H54 (cell line): ENCODE measurements at regions not wholly inside any gene's neighbourhood (a gene's known extent, or its start where the extent isn't known, plus 50 kb on each side); places are given as distances from the start of the nearest gene placed in this dataset.
A peak's percentile ranks its signal among the peaks of the same experiment; 100 is the strongest.

Source experiments
- DNase-seq: peaks from one replicate; pipeline ENCODE4 v3.0.0; 2011; ENCODE audit warnings: low spot score, mixed read lengths; ENCODE audit not compliant: insufficient read length
- FAIRE-seq: peaks from 3 replicates; lab custom pipeline; 2011; peaks lifted over from hg19 to GRCh38; lab: Jason Lieb, UNC
- POLR2A ChIP-seq: IDR thresholded peaks from 2 replicates; pipeline ENCODE4 v1.6.1; 2011; ENCODE audit warnings: low read depth, mild to moderate bottlenecking, low read length

DNA sequence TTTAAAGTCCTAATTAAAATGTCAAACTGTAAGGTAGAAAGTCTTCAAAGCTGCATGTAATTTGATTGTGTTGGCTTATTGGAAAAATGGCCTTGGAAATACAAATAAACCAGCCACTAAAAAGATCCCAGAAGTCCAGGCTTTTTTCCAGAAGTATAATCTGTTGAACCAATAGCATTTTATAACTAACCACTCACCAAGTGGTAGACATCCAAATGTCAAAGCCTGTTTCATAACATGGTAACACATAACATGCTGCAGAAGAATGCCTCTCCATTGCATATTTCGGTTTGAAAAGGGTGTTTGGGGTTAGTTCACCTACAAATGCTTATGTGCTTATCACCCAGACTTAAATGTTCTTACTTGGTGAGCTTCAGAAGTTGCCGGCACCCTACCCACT is 183.7 kb upstream of the DIO2 start:
- DNase-seq (no peak), FAIRE-seq (no peak)
- no peak for TF ChIP-seq POLR2A

GRCh38 chr14:80393766-80394165 is 182.5 kb upstream of the DIO2 start:
- no peak for FAIRE-seq
- DNase-seq, result no peak
- no peak for TF ChIP-seq POLR2A

GRCh38 chr14:80390906-80391305 is 179.6 kb upstream of the DIO2 start:
- peak; percentile 70 for FAIRE-seq
- peak; percentile 19 for DNase-seq
- no peak for TF ChIP-seq POLR2A

DNA sequence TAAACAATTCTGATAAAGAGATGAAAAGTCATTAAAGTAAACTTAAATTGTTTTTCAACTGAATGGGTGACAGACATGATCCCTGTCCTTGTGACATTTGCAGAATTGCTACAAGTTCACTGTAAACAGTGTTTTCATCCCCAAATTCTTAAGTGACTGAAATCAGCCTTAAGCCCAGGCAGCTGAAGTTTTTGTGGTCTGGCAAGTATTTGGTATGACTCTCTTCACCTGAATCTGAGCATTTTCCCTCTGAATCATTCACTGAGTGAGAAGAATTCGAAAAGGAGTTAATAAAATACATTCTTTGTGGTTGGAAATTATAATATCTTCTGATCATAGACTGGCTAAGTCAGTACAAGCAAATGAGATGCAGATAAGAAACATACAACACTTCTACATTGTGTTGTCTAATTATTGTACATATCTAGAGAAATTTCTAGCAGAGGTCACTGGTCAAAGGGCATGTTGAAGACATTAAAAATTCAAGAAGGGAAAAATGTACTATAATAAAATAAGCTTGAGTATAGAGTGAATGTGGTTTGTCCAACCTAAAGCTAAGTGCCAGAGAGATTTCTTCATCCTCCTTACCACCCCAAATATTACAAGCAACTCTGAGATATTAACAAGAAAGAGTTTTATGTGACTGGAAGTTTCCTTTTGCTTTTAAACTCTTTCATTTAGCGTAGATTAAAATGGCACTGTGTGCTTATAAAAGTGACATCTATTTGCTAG is 177.8 kb upstream of the DIO2 start:
- peak; percentile 21 for DNase-seq
- peak; percentile 91 for FAIRE-seq
- no peak for TF ChIP-seq POLR2A

DNA sequence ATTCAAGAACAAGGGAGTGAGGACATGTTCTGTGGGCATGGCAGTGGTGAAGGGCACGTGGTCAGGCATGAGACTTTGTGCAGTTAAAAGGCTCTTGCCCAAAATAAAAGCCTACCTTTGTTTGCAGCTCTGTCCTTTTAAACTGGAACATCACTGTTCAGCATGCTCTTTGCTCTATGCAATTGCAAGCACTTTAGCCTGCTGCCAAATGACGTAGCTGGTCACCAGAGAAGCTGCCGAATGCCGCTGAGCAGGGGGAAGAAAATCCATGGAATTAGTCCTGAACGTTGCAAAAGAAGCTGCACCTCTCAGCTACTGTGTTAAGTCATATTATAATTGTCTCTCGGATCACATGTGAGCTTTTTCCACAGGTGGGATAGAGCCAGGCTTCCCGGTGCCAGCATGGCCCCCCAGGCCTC is 176.3 kb upstream of the DIO2 start:
- FAIRE-seq (no peak), DNase-seq (no peak)
- TF ChIP-seq POLR2A, result no peak

DNA sequence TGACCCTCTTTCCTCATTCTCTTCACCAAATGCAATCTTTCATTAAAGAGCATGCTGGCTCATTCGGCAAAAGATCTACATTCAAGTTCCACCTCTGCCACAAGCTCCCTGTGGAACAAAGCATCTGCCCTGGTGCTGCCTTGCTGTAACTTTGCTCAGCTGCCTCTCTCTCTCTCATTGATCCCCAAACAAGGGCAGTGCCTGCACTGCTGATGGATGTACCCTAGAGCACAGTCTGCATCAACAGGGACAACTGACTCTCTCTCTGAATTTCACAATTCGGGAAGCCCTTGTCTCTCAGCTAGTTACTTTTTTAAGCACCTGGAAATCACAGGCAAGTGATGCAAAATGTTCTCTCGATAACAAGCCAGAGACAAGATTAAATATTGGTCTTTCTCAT is 174.0 kb upstream of the DIO2 start:
- FAIRE-seq (no peak), DNase-seq (no peak)

DNA sequence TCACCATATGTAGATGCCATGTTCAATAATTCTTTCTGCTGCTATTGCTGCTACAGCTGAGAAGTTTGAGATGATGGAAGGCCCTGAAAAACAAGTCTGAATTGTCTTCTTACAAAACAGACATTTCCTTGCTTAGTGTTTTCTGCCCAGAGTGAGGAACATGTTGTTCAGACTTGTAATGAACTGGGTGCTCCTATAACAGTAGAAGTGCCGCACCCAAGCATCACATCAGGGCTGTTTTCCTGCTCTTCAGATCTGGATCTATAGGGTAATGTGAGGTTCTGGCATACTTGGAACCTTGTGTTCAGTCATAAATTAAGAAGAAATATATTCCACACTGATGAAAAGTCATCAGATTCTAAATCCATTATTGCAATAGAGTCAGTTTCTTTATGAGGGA is 171.9 kb upstream of the DIO2 start:
- DNase-seq (no peak), FAIRE-seq (no peak)
- no peak for TF ChIP-seq POLR2A

More for the DNA sequence above, 174.0 kb upstream of the DIO2 start:
- TF ChIP-seq POLR2A, result no peak

GRCh38 chr14:80381807-80382363 is 170.6 kb upstream of the DIO2 start:
- no peak for TF ChIP-seq POLR2A
- no peak for FAIRE-seq
- DNase-seq, result no peak

- TF ChIP-seq POLR2A, result no peak
- FAIRE-seq (no peak), DNase-seq (no peak)
Observed at GRCh38 chr14:80379035-80379434, 167.7 kb upstream of the DIO2 start.

DNA sequence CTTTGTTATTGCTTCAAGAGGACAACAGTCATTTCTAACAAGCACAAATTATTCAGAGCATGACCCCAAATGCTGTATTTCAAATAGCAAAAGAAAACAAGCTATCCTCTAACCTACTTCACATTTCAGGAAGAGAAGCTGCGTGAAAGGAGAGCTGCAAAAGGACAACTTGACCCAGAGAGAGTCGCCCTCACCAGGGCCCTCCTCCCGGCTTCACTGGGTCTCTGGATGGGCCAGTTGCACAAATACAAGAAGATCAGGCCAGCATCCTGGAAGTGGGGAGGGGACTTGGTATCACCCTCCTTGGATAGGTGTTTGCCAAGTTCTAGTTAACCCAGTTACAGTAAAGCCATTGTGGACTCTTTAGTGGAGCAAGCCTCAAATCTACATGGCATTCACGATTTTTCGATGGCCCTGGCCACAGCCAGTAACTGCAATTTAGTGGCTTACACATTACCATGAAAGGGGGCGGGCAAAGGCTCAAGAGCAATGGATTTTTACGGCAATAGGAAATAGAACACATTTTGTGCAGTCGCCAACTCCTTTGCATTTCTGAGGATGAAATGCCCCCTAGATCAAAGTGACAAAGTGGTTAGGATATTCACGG is 166.9 kb upstream of the DIO2 start:
- DNase-seq (no peak), FAIRE-seq (no peak)
- TF ChIP-seq POLR2A, result no peak

DNA sequence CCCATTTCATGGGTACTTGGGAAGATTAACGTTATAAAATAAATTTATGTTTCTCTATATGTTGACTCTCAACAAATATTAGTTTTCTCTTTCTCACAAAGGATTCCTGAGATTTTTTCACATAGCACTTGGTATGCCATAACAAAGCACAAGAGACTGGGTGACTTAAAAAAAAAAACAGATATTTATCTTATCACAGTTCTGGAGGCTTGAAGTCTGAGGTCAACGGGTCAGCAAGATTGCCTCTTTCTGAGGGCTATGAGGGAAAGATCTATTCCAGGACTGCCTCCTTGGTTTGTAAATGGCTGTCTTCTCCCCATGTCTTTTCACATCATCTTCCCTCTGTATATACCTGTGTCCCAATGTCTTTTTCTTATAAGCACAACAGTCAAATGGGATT is 153.5 kb upstream of the DIO2 start:
- FAIRE-seq (no peak), DNase-seq (no peak)
- TF ChIP-seq POLR2A, result no peak

DNA sequence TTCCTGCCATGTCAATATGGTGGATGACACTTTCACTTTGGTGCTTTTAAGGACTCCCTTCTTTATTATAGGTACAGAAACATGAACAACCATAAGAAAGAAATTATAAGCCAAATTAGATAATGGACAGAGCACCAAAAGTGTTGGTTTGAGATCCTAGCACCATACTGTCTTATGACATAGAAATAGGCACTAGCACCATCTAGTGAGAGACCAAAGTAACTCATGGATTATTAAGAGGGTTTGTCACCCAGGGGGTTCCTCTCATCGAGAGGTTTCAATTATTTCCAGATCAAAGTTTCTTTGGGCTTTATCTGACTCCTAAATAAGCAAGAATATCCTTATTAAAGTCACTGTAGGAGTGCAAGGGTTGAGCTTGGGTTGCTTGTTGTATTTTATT is 153.0 kb upstream of the DIO2 start:
- TF ChIP-seq POLR2A, result no peak
- DNase-seq (no peak), FAIRE-seq (peak; percentile 15)

GRCh38 chr14:80358112-80358511 is 146.8 kb upstream of the DIO2 start:
- DNase-seq, result no peak
- TF ChIP-seq POLR2A, result no peak
- FAIRE-seq, result no peak

- DNase-seq (no peak), FAIRE-seq (no peak)
Observed at GRCh38 chr14:80356413-80356812, 145.1 kb upstream of the DIO2 start.

More at GRCh38 chr14:80356413-80356812, 145.1 kb upstream of the DIO2 start:
- TF ChIP-seq POLR2A, result no peak
